Prostate gland (tissue), 2 donors: ENCODE measurements at regions not wholly inside any gene's neighbourhood (a gene's known extent, or its start where the extent isn't known, plus 50 kb on each side); places are given as distances from the start of the nearest gene placed in this dataset.

Experiments
- DNase-seq: peaks from one replicate; pipeline ENCODE4 v3.0.0-alpha.2; 2019; ENCODE audit warnings: low spot score
- H3K27ac ChIP-seq, 2 donors: fragments of 200-600 bp; sonication (generic); 2 replicates each; pipeline ENCODE4 v1.5.1; 2017 to 2019
- H3K27me3 ChIP-seq: fragments of 200-600 bp; sonication (generic); replicated peaks from 2 replicates; pipeline ENCODE4 v1.5.1; 2019; ENCODE audit not compliant: insufficient read depth
- H3K36me3 ChIP-seq, 2 donors: fragments of 200-600 bp; sonication (generic); 1 replicate in 1 of 2; 2 replicates in 1 of 2; pipeline versions ENCODE4 v1.5.1 to v1.8.1; 2017 to 2019
- H3K4me1 ChIP-seq: fragments of 200-600 bp; sonication (generic); replicated peaks from 2 replicates; pipeline ENCODE4 v1.5.1; 2019
- H3K4me3 ChIP-seq, 2 donors: fragments of 200-600 bp; sonication (generic); 2 replicates each; pipeline ENCODE4 v1.5.1; 2017 to 2019
- H3K9me3 ChIP-seq: fragments of 200-600 bp; sonication (generic); 2 replicates; pipeline ENCODE4 v1.5.1; 2017
- POLR2A ChIP-seq: fragments of 450-650 bp; IDR thresholded peaks from one replicate; pipeline ENCODE4 v1.6.1; 2016; ENCODE audit warnings: antibody characterized with exemption, mild to moderate bottlenecking
- POLR2AphosphoS5 ChIP-seq: sonication (generic); formaldehyde crosslinking; IDR thresholded peaks from one replicate; pipeline ENCODE4 v1.6.1; 2017; ENCODE audit warnings: antibody characterized with exemption
- WGBS: methylation state at CpG from one replicate; pipeline ENCODE4 v1.1.5; 2018; 5-methylcytosine and 5-hydroxymethylcytosine counted together
- intact Hi-C: fragments of 100-400 bp; cut with DNase I; formaldehyde crosslinking; loops from one replicate; pipeline ENCODE4 v1.14.2; 2022
- TF ChIP-seq, protein P1 (sequence below), 4 experiments: fragments of 200-600 bp in 2 of 4; fragments of 450-650 bp in 2 of 4; sonication (generic) in 2 of 4; IDR thresholded peaks; 1 replicate in 3 of 4; 2 replicates in 1 of 4; pipeline ENCODE4 v1.5.1; 2016 to 2019; ENCODE audit warnings: antibody characterized with exemption in 4 of 4, mild to moderate bottlenecking in 2 of 4, moderate library complexity in 2 of 4

DNA sequence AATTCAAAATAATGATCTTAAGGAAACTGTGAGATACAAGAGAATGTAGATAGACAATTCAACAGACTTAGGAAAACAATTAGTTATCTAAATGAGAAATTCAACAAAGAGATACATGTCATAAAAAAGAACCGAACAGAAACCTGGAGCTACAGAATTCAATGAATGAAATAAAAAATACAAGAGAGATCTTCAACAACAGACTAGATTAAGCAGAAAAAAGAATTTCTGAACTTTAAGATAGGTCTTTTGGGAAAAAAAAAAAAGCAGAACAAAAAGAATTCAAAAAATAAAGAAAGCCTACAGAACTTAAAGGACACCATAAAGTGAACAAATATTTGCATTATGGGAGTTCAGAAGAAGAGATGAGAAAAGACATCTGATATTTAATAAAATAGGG is 129.1 kb upstream of the FOXK1 start:
- Histone ChIP-seq H3K9me3 (no peaks in the 10 kb centered on the region), H3K4me3 (no peak overlapping the region), H3K27me3 (peaks cover 1% of the 10 kb centered on the region), H3K36me3 (no peaks in the 10 kb centered on the region), H3K4me1 (no peaks in the 10 kb centered on the region), H3K27ac (no peak overlapping the region)
- 80% methylated on average over 1 of the region's 1 CpG for WGBS
- no peak for DNase-seq
- intact Hi-C loops, result no loop called here
- TF ChIP-seq POLR2A (no peak), POLR2AphosphoS5 (no peak)
- TF ChIP-seq, protein P1, sequence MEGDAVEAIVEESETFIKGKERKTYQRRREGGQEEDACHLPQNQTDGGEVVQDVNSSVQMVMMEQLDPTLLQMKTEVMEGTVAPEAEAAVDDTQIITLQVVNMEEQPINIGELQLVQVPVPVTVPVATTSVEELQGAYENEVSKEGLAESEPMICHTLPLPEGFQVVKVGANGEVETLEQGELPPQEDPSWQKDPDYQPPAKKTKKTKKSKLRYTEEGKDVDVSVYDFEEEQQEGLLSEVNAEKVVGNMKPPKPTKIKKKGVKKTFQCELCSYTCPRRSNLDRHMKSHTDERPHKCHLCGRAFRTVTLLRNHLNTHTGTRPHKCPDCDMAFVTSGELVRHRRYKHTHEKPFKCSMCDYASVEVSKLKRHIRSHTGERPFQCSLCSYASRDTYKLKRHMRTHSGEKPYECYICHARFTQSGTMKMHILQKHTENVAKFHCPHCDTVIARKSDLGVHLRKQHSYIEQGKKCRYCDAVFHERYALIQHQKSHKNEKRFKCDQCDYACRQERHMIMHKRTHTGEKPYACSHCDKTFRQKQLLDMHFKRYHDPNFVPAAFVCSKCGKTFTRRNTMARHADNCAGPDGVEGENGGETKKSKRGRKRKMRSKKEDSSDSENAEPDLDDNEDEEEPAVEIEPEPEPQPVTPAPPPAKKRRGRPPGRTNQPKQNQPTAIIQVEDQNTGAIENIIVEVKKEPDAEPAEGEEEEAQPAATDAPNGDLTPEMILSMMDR (IDR thresholded peaks at IDR 0.05), result no peak

DNA sequence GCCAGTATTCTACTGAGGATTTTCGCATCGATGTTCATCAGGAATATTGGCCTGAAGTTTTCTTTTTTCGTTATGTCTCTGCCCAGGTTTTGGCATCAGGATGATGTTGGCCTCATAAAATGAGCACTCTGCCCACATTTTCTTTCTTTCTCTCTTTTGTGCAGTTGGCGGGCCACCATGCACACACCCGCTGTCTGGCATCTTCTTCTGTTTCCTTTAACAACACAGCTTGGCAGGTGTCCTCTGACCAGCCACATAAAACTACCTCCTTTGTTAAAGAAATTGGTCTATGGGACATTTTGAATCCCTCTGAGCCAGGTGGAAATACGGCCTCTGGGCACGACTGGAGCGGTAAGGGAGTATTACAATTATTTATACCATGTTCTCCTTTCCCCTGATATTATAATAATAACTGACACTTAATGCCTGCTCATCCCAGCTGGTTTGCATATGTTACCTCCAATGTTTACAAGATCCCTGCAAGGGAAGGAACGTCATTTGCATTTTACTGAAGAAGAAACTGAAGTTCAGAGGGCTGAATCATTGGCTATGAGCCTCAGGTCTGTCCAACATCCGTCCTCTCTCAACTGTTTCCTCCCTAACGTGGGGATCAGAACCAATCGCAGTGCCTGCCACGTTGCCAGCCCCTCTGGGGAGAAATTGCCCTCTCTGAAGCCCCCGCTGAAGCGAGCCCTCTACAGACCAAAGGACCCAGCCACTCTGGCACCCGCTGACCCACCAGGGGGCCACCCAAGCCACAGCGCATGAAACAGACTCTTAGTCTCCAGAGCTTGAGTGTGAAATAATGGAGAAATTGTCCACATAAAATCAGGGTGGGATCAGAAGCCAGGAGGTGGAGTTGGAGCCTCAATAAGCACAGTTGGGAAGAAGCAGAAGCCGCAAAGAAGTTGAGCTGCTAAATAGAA is 125.0 kb upstream of the FOXK1 start:
- TF ChIP-seq, protein P1 (IDR thresholded peaks at IDR 0.05), result no peak
- no peak for TF ChIP-seq POLR2AphosphoS5
- TF ChIP-seq POLR2A, result no peak
- Histone ChIP-seq H3K4me3 (no peak overlapping the region), H3K9me3 (no peaks in the 10 kb centered on the region), H3K36me3 (no peaks in the 10 kb centered on the region), H3K27ac (no peak overlapping the region), H3K27me3 (peaks cover 3% of the 10 kb centered on the region), H3K4me1 (no peaks in the 10 kb centered on the region)
- peak; percentile 32 for DNase-seq
- 20% methylated on average over 18 of the region's 18 CpGs for WGBS
- intact Hi-C loops, result no loop called here

DNA sequence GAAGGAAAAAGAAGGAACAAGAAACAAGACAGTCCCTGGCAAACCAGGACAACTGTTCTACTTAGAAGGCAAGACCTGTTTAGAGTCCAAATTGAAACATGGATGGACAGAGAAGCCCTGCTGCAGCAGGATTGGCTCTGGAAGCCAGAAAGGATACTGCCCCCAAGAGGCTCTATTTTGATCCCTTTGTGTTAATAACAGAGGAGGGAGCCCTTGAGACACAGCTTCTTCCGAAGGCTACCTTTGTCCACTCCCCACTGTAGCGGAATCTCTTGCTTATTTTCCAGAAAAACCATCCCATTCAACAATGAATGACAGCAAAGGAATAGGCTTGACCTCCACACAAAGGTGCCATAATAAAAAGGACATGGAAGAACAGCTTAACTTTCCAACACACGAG is 120.3 kb upstream of the FOXK1 start:
- intact Hi-C loops, result no loop called here
- 64% methylated on average over 3 of the region's 3 CpGs for WGBS
- Histone ChIP-seq H3K4me1 (no peaks in the 10 kb centered on the region), H3K27ac (no peak overlapping the region), H3K36me3 (no peaks in the 10 kb centered on the region), H3K9me3 (no peaks in the 10 kb centered on the region), H3K4me3 (no peak overlapping the region), H3K27me3 (peaks cover 3% of the 10 kb centered on the region)
- no peak for DNase-seq
- TF ChIP-seq, protein P1 (IDR thresholded peaks at IDR 0.05), result no peak
- TF ChIP-seq POLR2A, result no peak
- TF ChIP-seq POLR2AphosphoS5, result no peak

DNA sequence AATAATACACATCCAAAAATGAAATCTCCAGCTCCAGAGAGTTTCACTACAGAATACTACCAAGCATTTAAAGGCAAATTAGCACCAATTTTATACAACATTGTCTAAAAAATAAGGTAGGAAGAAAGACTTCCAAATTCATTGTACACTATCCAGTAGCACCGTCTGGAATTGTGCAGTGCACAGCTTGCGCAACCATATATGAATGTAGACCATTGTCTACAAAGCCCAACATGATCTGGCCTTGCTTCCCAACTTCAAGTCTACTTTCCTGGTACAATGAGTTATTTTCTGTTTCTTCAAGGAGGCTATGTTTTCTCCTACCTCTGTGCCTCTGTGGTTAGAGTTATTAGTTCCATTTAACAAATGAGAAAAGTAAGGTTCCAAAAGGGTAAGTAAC is 115.4 kb upstream of the FOXK1 start:
- DNase-seq, result no peak
- Histone ChIP-seq H3K27ac (no peak overlapping the region), H3K4me3 (no peak overlapping the region), H3K27me3 (peaks cover 2% of the 10 kb centered on the region), H3K9me3 (no peaks in the 10 kb centered on the region), H3K4me1 (no peaks in the 10 kb centered on the region), H3K36me3 (no peaks in the 10 kb centered on the region)
- 93% methylated on average over 2 of the region's 2 CpGs for WGBS
- intact Hi-C loops, result no loop called here
- no peak for TF ChIP-seq POLR2A
- TF ChIP-seq POLR2AphosphoS5, result no peak
- TF ChIP-seq, protein P1 (IDR thresholded peaks at IDR 0.05), result no peak

DNA sequence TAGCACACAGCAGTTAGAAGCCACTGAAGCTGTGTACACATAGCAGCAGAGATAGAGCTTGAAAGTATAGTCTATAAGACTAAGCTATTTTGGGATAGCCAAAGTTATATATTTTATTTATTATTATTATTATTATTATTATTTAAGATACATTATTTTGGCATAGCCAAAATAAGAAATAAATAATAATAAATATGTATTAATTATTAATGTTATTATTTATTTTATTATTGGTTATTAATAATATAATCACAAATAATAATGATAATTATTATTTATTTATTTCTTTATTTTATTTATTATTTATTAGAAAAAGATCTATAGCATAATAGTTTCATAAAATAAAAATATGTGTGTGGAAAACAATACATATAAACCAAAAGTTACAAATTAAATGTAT is 107.2 kb upstream of the FOXK1 start:
- DNase-seq, result no peak
- Histone ChIP-seq H3K27ac (no peak overlapping the region), H3K27me3 (no peaks in the 10 kb centered on the region), H3K4me3 (no peak overlapping the region), H3K36me3 (no peaks in the 10 kb centered on the region), H3K4me1 (no peaks in the 10 kb centered on the region), H3K9me3 (no peaks in the 10 kb centered on the region)
- intact Hi-C loops, result no loop called here
- TF ChIP-seq POLR2AphosphoS5 (no peak), POLR2A (no peak)
- TF ChIP-seq, protein P1 (IDR thresholded peaks at IDR 0.05), result no peak
